ENCODE measurements at regions not wholly inside any gene's neighbourhood (a gene's known extent, or its start where the extent isn't known, plus 50 kb on each side); places are given as distances from the start of the nearest gene placed in this dataset.

GRCh38 chr5:173534031-173534430 is 82.4 kb downstream of the BOD1 start:
- BruUV-seq (replicated peaks), result no TSS peak

GRCh38 chr5:173532689-173533250 is 83.7 kb downstream of the BOD1 start:
- H3K27me3 ChIP-seq (ENCODE audit: insufficient read depth, low read length), result no peaks in the 10 kb centered on the region
- no peak overlapping the region for H2AFZ ChIP-seq (ENCODE audit: low read depth, low read length, poor library complexity, severe bottlenecking)
- BruUV-seq (replicated peaks), result no TSS peak
- CTCF ChIA-PET, result no interaction called here
- H3K79me2 ChIP-seq (ENCODE audit: insufficient read depth, low read length), result no peaks in the 10 kb centered on the region
- no peak overlapping the region for H3K4me2 ChIP-seq (ENCODE audit: low read length)
- H3K36me3 ChIP-seq (ENCODE audit: control insufficient read depth in 1 of 2, insufficient read depth in 2 of 2, low read length in 2 of 2), result no peaks in the 10 kb centered on the region
- POLR2A ChIA-PET, result no interaction called here
- TF ChIP-seq RAD21 (IDR thresholded peaks at IDR 0.05; ENCODE audit: low read depth) (no peak), MAX (IDR thresholded peaks at IDR 0.05) (no peak), FOSL1 (IDR thresholded peaks at IDR 0.05; ENCODE audit: low read depth) (no peak)
- H3K27ac ChIP-seq (ENCODE audit: low read depth, low read length), result no peak overlapping the region
- no peaks in the 10 kb centered on the region for H3K9me2 ChIP-seq (ENCODE audit: insufficient read depth)
- H3K9ac ChIP-seq (ENCODE audit: low read length), result no peak overlapping the region
- ATAC-seq, result no peak
- H3K4me3 ChIP-seq (replicated peaks in 1 of 2; ENCODE audit: low read depth in 1 of 2, low read length in 2 of 2), result no peak overlapping the region
- DNase-seq (ENCODE audit: low read depth, low spot score), result no peak
- RAD21 ChIA-PET (ENCODE audit: low non-redundant PET in 1 of 2, low total read pairs in 2 of 2, uncharacterized antibody in 2 of 2, unreplicated experiment in 2 of 2), result no interaction called here
- no peaks in the 10 kb centered on the region for H3K9me3 ChIP-seq (ENCODE audit: control insufficient read depth in 1 of 2, insufficient read depth in 1 of 2, low read depth in 1 of 2, low read length in 2 of 2)
- H4K20me1 ChIP-seq (ENCODE audit: insufficient read depth), result no peaks in the 10 kb centered on the region
- intact Hi-C loops (cut with micrococcal nuclease), result no loop called here
- peaks cover 0 to 8% of the 10 kb centered on the region in 2 experiments; a peak in 2 of 4 replicates for H3K4me1 ChIP-seq (ENCODE audit: control insufficient read depth in 1 of 2, insufficient read depth in 2 of 2, low read length in 2 of 2)

More at GRCh38 chr5:173534031-173534430, 82.4 kb downstream of the BOD1 start:
- DNase-seq (ENCODE audit: low read depth, low spot score), result no peak
- no peaks in the 10 kb centered on the region for H4K20me1 ChIP-seq (ENCODE audit: insufficient read depth)
- H3K79me2 ChIP-seq (ENCODE audit: insufficient read depth, low read length), result no peaks in the 10 kb centered on the region
- peaks cover 0 to 8% of the 10 kb centered on the region in 2 experiments; a peak in 2 of 4 replicates for H3K4me1 ChIP-seq (ENCODE audit: control insufficient read depth in 1 of 2, insufficient read depth in 2 of 2, low read length in 2 of 2)
- H3K36me3 ChIP-seq (ENCODE audit: control insufficient read depth in 1 of 2, insufficient read depth in 2 of 2, low read length in 2 of 2), result no peaks in the 10 kb centered on the region
- no peak overlapping the region for H3K9ac ChIP-seq (ENCODE audit: low read length)
- H3K4me2 ChIP-seq (ENCODE audit: low read length), result no peak overlapping the region
- no peak overlapping the region for H3K4me3 ChIP-seq (replicated peaks in 1 of 2; ENCODE audit: low read depth in 1 of 2, low read length in 2 of 2)
- intact Hi-C loops (cut with micrococcal nuclease), result no loop called here
- H3K9me3 ChIP-seq (ENCODE audit: control insufficient read depth in 1 of 2, insufficient read depth in 1 of 2, low read depth in 1 of 2, low read length in 2 of 2), result no peaks in the 10 kb centered on the region
- TF ChIP-seq FOSL1 (IDR thresholded peaks at IDR 0.05; ENCODE audit: low read depth) (no peak), ELF1 (IDR thresholded peaks at IDR 0.05; ENCODE audit: borderline replicate concordance, low read depth) (no peak), CBX3 (IDR thresholded peaks at IDR 0.05; ENCODE audit: low read depth) (no peak), ZNF274 (IDR thresholded peaks at IDR 0.05; ENCODE audit: low read depth, low read length) (no peak), SRF (IDR thresholded peaks at IDR 0.05; ENCODE audit: low read depth) (no peak), RAD21 (IDR thresholded peaks at IDR 0.05; ENCODE audit: low read depth) (no peak), ATF3 (IDR thresholded peaks at IDR 0.05) (no peak), JUND (IDR thresholded peaks at IDR 0.05) (no peak)
- RAD21 ChIA-PET (ENCODE audit: low non-redundant PET in 1 of 2, low total read pairs in 2 of 2, uncharacterized antibody in 2 of 2, unreplicated experiment in 2 of 2), result no interaction called here
- POLR2A ChIA-PET, result no interaction called here
- CTCF ChIA-PET, result no interaction called here
- H3K9me2 ChIP-seq (ENCODE audit: insufficient read depth), result no peaks in the 10 kb centered on the region
- ATAC-seq, result no peak
- no peak overlapping the region for H2AFZ ChIP-seq (ENCODE audit: low read depth, low read length, poor library complexity, severe bottlenecking)
- no peaks in the 10 kb centered on the region for H3K27me3 ChIP-seq (ENCODE audit: insufficient read depth, low read length)
- H3K27ac ChIP-seq (ENCODE audit: low read depth, low read length), result no peak overlapping the region

All from HCT116 (cell line).